Stimulated activated CD4-positive, alpha-beta T cell treated with anti-CD3 and anti-CD28 coated beads, TNF-alpha, amount 100 ng/mL, for 48 hours (primary cell): ENCODE measurements at regions not wholly inside any gene's neighbourhood (a gene's known extent, or its start where the extent isn't known, plus 50 kb on each side); places are given as distances from the start of the nearest gene placed in this dataset.

Source experiments
- DNase-seq, 3 donors: peaks; one replicate each; pipeline ENCODE4 v3.0.0-alpha.2; 2020; ENCODE audit warnings: low read depth in 3 of 3

DNA sequence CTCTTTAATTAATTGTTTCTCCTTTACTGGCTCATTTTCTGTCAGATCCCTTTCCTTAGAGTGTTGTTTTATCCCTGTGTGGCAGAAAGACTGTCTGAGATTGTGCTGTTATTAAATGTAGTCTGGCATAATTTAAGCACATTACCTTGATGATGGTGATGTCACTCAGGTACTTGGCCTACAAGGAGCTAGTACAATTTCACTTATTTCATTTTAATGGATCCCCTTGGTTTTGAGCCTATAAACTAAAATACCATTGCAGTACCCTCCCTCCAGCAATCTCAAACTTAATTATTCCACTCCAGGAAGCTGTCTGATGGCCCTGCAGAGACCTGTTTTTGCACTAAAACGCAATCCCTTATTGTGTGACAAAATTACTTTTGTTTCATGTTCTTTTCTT, 968.6 kb downstream of the ADGRL3 start:
- no peak for DNase-seq

DNA sequence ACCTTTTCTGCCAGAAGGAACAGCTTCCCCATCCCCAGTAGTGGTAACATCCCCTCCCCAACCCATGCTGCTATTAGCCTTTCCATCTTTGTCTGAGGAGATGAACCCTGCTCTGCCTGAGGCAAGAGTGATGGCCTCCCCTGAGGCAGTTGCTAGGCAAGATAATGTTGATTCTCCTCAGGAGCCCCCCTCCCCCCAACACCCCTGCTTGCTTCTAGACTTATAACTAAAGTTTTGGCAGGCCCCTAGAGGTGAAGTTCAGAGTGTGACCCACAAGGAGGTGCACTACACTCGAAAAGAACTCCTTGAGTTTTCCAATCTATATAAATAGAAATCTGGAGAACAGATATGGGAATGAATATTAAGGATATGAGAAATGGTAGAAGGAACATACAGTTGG, 962.5 kb downstream of the ADGRL3 start:
- DNase-seq, result no peak

DNA sequence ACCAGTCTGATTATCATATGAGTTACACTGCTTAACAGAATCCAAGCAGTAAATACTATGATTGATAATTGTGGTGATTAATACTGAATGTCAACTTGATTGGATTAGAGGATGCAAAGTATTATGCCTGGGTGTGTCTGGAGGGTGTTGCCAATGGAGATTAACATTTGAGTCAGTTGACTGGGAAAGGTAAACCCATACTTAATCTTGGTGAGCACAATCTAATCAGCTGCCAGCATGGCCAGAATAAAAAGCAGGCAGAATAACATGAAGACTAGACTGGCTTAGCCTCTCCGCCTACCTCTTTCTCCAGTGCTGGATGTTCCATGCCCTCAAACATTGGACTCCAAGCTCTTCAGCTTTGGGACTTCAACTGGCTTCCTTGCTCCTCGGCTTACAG, 961.3 kb downstream of the ADGRL3 start:
- DNase-seq, result no peak

DNA sequence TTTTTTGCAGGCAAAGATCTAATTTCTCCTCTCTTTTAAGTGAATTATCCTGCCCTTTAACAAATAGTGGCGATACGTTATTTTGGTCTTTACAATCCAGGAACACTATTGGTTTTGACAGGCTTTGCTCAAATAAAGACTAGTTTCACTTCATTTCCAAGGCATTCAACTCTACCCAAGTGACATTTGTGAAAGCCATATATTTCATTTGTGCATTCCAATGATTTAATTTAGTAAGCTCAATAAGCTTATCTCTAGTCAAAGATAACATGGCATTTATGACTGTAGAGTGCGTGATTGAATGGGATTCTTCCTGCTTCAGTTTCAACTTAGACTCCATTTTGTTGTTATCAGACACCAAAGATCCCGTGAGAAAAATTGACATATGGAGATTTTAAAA, 959.8 kb downstream of the ADGRL3 start:
- no peak for DNase-seq

DNA sequence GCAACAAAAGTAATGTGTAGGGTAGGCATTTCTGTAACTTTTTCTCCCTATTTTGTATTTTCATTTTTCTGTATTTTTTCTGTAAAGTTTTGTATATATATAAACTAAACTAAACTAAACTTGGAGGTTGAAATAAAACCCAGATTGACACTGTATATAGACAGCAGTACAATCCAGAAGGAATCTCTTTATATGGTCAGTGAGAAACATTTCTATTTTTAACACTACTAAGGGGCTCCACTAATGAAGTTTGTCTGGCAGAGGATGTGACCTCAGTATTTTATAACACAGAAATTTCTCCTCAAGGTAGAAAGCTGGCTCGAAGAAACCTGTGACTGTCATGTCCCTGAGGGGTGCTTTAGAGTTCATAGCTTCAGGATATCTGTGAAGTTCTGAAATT, 959.2 kb downstream of the ADGRL3 start:
- no peak for DNase-seq

- no peak for DNase-seq
Measured at GRCh38 chr4:62156205-62156604, 956.1 kb downstream of the ADGRL3 start.

GRCh38 chr4:62145276-62145675, 945.1 kb downstream of the ADGRL3 start:
- DNase-seq, result no peak

DNA sequence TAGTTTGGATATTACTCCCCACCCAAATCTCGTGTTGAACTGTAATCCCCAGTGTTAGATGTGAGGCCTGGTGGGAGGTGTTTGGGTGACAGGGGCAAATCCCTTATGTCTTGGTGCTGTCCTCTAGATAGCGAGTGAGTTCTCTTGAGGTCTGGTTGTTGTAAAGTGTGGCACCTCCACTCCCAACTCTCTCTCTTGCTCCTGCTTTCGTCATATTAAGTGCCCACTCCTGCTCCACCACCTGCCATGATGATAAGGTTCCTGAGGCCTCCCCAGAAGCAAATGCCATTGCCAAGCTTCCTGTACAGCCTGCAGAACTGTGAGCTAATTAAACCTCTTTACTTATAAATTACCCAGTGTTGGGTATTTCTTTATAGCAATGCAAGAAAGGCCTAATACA, 944.3 kb downstream of the ADGRL3 start:
- no peak for DNase-seq

GRCh38 chr4:62135565-62136156, 935.5 kb downstream of the ADGRL3 start:
- DNase-seq, result no peak

- DNase-seq, result no peak
Measured at GRCh38 chr4:62133977-62134376, 933.9 kb downstream of the ADGRL3 start.

- no peak for DNase-seq
Measured at GRCh38 chr4:62133101-62133897, 933.2 kb downstream of the ADGRL3 start.

- DNase-seq, result no peak
Measured at GRCh38 chr4:62131049-62131448, 930.9 kb downstream of the ADGRL3 start.

DNA sequence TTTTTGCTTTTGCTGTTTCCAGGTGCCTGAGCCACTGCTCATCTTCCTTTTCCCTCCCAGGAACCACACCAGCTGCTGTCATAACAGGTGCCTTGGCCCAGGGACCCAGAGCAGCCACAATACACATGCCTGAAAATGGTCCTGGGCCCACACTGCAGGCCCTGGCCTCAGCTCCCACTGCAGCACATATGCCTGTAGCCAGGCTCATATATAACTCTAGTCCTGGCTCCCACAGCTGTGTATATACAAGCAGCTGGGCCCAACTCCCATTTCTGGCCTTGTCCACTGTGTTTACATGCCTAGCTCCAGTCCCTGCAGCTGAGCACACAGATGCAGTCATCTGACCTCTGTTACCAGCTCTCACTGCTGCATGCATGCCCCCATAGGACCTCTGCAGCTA, 930.5 kb downstream of the ADGRL3 start:
- DNase-seq, result no peak

DNA sequence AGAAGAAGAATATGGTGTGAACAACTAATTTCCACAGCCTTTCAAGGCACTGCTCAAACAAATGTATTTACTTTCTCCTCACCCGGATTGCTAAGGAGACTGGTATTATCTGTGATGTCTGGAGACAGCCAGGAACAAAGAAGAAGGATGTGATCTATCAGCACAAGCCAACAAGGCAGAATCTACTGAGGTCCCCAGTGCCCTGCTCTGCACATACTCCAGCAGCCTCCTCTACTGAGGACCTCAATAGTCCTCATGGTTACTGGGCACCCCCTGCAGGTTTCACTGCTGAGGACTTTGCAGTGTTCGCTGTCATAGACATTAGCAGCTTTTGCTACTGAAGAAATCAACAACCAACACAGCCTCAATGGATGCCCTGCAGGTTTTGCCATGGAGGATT, 930.1 kb downstream of the ADGRL3 start:
- DNase-seq, result no peak
